SU-DHL-6 (cell line): ENCODE measurements at regions not wholly inside any gene's neighbourhood (a gene's known extent, or its start where the extent isn't known, plus 50 kb on each side); places are given as distances from the start of the nearest gene placed in this dataset.

ENCODE experiments used
- H2AFZ ChIP-seq: fragments of 200-600 bp; sonication (generic); 2 replicates; pipeline ENCODE4 v1.6.1; 2014; ENCODE audit warnings: low read depth, mild to moderate bottlenecking, moderate library complexity, mixed read lengths, antibody characterized with exemption, low read length; ENCODE audit not compliant: severe bottlenecking
- H3F3A ChIP-seq: fragments of 200-600 bp; shearing (Covaris generic); 2 replicates; pipeline ENCODE4 v1.6.0; 2016; ENCODE audit warnings: antibody characterized with exemption, mild to moderate bottlenecking; ENCODE audit not compliant: insufficient read depth
- H3K27ac ChIP-seq: fragments of 200-600 bp; sonication (generic); 2 replicates; pipeline ENCODE4 v1.5.1; 2016; ENCODE audit warnings: low read depth, mild to moderate bottlenecking, low read length, moderate library complexity, mixed read lengths
- H3K27me3 ChIP-seq: fragments of 200-600 bp; sonication (generic), shearing (Covaris generic); 2 replicates; pipeline ENCODE4 v1.6.0; 2014; ENCODE audit warnings: mild to moderate bottlenecking, low read length
- H3K36me3 ChIP-seq: fragments of 200-600 bp; sonication (generic); 2 replicates; pipeline ENCODE4 v1.6.1; 2014; ENCODE audit warnings: mild to moderate bottlenecking, low read length, mixed read lengths
- H3K4me2 ChIP-seq: fragments of 300-600, 200-600 bp; shearing (Covaris generic), sonication (generic); 2 replicates; pipeline ENCODE4 v1.6.0; 2014; ENCODE audit warnings: low read length, low read depth, mild to moderate bottlenecking; ENCODE audit not compliant: poor library complexity, severe bottlenecking
- H3K4me3 ChIP-seq: fragments of 200-600 bp; sonication (generic); 2 replicates; pipeline ENCODE4 v1.5.1; 2014; ENCODE audit warnings: antibody characterized with exemption, low read length, mild to moderate bottlenecking, mixed read lengths; ENCODE audit not compliant: insufficient read depth, poor library complexity, severe bottlenecking
- H3K79me2 ChIP-seq: fragments of 200-600 bp; sonication (generic); 2 replicates; pipeline ENCODE4 v1.6.1; 2014; ENCODE audit warnings: mild to moderate bottlenecking, low read length, moderate library complexity; ENCODE audit not compliant: insufficient read depth
- H3K9ac ChIP-seq: fragments of 200-600 bp; sonication (generic); 2 replicates; pipeline ENCODE4 v1.7.0; 2014; ENCODE audit warnings: mild to moderate bottlenecking, low read length
- H3K9me2 ChIP-seq: fragments of 200-600 bp; sonication (generic); replicated peaks from 2 replicates; pipeline ENCODE4 v1.6.1; 2014; ENCODE audit warnings: low read length; ENCODE audit not compliant: insufficient read depth
- H3K9me3 ChIP-seq: fragments of 200-600 bp; sonication (generic); 2 replicates; pipeline ENCODE4 v1.6.1; 2014; ENCODE audit warnings: low read length, mixed read lengths; ENCODE audit not compliant: insufficient read depth
- H4K20me1 ChIP-seq: fragments of 200-600 bp; sonication (generic); 2 replicates; pipeline ENCODE4 v1.6.1; 2014; ENCODE audit warnings: low read depth, mild to moderate bottlenecking, antibody characterized with exemption, low read length, moderate library complexity, mixed read lengths
- EZH2phosphoT487 ChIP-seq: fragments of 200-600 bp; sonication (generic), shearing (Covaris generic); conservative IDR thresholded peaks from 2 replicates; pipeline ENCODE4 v1.6.1; 2018; ENCODE audit warnings: mild to moderate bottlenecking, antibody characterized with exemption, low read length, moderate library complexity, mixed read lengths
- TF ChIP-seq, protein P1 (sequence below): fragments of 200-600 bp; sonication (generic); IDR thresholded peaks from one replicate; pipeline ENCODE4 v1.5.1; 2017; ENCODE audit warnings: antibody characterized with exemption, mild to moderate bottlenecking, low read length, moderate library complexity; ENCODE audit not compliant: insufficient read depth, poor library complexity, severe bottlenecking

DNA sequence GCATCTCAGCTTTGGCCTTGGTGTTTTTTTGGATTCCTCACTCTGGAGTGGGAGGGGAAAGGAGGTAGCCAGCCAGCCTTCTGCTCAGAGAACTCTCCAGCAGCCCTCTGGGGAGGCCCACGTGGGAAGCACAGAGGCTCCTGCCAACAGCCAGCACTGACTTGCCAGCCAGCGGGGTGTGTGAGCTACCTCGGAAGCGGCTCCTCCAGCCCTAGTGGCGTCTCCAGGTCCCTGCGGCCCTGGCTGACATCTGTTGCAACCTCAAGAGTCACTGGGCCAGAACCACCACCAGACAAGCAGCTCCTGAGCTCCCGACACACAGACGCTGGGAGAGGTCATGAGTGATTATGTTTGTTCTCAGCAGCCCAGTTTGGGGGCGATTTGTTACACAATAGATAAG, 180.2 kb upstream of the FZD8 start:
- no peaks in the 10 kb centered on the region for H3K79me2 ChIP-seq
- TF ChIP-seq, protein P1, sequence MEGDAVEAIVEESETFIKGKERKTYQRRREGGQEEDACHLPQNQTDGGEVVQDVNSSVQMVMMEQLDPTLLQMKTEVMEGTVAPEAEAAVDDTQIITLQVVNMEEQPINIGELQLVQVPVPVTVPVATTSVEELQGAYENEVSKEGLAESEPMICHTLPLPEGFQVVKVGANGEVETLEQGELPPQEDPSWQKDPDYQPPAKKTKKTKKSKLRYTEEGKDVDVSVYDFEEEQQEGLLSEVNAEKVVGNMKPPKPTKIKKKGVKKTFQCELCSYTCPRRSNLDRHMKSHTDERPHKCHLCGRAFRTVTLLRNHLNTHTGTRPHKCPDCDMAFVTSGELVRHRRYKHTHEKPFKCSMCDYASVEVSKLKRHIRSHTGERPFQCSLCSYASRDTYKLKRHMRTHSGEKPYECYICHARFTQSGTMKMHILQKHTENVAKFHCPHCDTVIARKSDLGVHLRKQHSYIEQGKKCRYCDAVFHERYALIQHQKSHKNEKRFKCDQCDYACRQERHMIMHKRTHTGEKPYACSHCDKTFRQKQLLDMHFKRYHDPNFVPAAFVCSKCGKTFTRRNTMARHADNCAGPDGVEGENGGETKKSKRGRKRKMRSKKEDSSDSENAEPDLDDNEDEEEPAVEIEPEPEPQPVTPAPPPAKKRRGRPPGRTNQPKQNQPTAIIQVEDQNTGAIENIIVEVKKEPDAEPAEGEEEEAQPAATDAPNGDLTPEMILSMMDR: no peak
- TF ChIP-seq EZH2phosphoT487: no peak
- H3K27ac ChIP-seq: no peak overlapping the region
- no peak overlapping the region for H3K4me2 ChIP-seq
- no peaks in the 10 kb centered on the region for H3K27me3 ChIP-seq
- no peaks in the 10 kb centered on the region for H3K36me3 ChIP-seq
- no peaks in the 10 kb centered on the region for H3F3A ChIP-seq
- H3K4me3 ChIP-seq: no peak overlapping the region
- no peaks in the 10 kb centered on the region for H3K9me2 ChIP-seq
- H3K9ac ChIP-seq: no peak overlapping the region
- no peaks in the 10 kb centered on the region for H3K9me3 ChIP-seq
- H2AFZ ChIP-seq: no peak overlapping the region
- H4K20me1 ChIP-seq: no peaks in the 10 kb centered on the region

DNA sequence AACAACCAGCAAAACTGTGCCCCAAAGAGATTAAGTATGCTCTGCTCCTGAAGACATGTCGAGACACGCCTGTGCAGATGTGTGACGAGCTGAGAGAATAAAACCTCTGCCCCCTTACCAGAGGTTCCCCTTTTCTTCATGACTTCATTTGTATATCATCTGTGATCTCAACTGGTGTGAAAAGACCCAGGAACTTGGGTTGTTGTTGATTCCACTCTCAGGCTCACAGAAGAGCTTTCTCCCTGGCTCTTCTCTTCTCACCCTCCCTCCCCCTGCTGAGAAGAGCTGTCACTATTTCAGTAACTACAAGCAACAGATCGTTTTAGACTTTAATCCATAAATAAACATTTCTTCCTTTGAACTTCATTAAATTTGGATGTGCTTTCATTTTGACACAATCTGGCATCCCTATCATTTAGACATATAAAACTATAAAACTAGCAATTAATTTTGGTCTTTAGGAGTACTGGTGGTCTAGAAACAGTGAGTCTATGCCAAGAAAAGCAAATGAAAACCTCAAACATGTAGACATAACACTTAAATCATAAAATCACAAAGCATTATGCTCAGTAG, 179.3 kb upstream of the FZD8 start:
- H3K9ac ChIP-seq: no peak overlapping the region
- no peak overlapping the region for H3K4me2 ChIP-seq
- H3K27ac ChIP-seq: no peak overlapping the region
- TF ChIP-seq EZH2phosphoT487: no peak
- TF ChIP-seq, protein P1: no peak
- H3K79me2 ChIP-seq: no peaks in the 10 kb centered on the region
- H2AFZ ChIP-seq: no peak overlapping the region
- H3K9me3 ChIP-seq: no peaks in the 10 kb centered on the region
- H3F3A ChIP-seq: no peaks in the 10 kb centered on the region
- no peak overlapping the region for H3K4me3 ChIP-seq
- H3K27me3 ChIP-seq: no peaks in the 10 kb centered on the region
- no peaks in the 10 kb centered on the region for H4K20me1 ChIP-seq
- no peaks in the 10 kb centered on the region for H3K9me2 ChIP-seq
- H3K36me3 ChIP-seq: no peaks in the 10 kb centered on the region

DNA sequence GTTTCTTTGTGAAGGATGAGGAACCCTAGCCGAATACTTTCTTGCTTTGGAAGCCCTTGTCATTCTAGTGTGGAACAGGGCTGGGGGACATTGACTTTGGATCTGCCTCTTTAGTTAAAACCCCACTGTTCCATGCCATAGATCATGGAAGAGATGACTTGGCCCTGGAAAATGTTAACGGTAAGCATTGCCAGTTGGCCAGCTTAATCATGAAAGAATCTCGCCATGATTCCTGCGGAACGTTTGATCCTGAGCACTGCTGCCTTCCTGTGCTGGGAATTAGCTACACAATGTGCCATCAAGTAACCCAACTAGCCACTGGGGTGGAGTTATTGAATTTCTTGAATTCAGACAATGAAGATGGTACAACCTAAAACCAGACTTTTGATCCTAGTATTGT, 177.6 kb upstream of the FZD8 start:
- H3K4me3 ChIP-seq: no peak overlapping the region
- no peak overlapping the region for H2AFZ ChIP-seq
- H3K4me2 ChIP-seq: no peak overlapping the region
- H3K27ac ChIP-seq: no peak overlapping the region
- H3F3A ChIP-seq: no peaks in the 10 kb centered on the region
- H3K36me3 ChIP-seq: no peaks in the 10 kb centered on the region
- no peaks in the 10 kb centered on the region for H4K20me1 ChIP-seq
- no peaks in the 10 kb centered on the region for H3K27me3 ChIP-seq
- no peaks in the 10 kb centered on the region for H3K9me3 ChIP-seq
- no peak overlapping the region for H3K9ac ChIP-seq
- TF ChIP-seq, protein P1: no peak
- TF ChIP-seq EZH2phosphoT487: no peak
- H3K79me2 ChIP-seq: no peaks in the 10 kb centered on the region
- H3K9me2 ChIP-seq: no peaks in the 10 kb centered on the region
